H1 (cell line): ENCODE measurements at regions not wholly inside any gene's neighbourhood (a gene's known extent, or its start where the extent isn't known, plus 50 kb on each side); places are given as distances from the start of the nearest gene placed in this dataset.

Source experiments
- CTCF ChIA-PET: fragments of 300-600 bp; sonication (Branson Sonifier 250); formaldehyde crosslinking; loops from one replicate; lab custom pipeline; 2021; ENCODE audit not compliant: partially characterized antibody; lab: Charles Lee
- POLR2A ChIA-PET: fragments of 300-600 bp; sonication (Branson Sonifier 250); formaldehyde crosslinking; loops from one replicate; lab custom pipeline; 2021; ENCODE audit warnings: inconsistent platforms; ENCODE audit not compliant: partially characterized antibody; lab: Charles Lee
- DNase-seq, 2 experiments: peaks; one replicate each; pipeline versions ENCODE4 v3.0.0 to v3.0.0-alpha.2; 2010 to 2022; ENCODE audit warnings: low spot score in 2 of 2, low read depth in 1 of 2, mixed read lengths in 1 of 2
- FAIRE-seq: peaks from 2 replicates; lab custom pipeline; 2011; peaks lifted over from hg19 to GRCh38; lab: Jason Lieb, UNC
- H2AFZ ChIP-seq: 2 replicates; pipeline ENCODE4 v1.8.1; 2012; ENCODE audit warnings: low read length, inconsistent platforms
- H2AK5ac ChIP-seq: 2 replicates; pipeline ENCODE4 v1.6.1; 2013; ENCODE audit warnings: low read depth, low read length
- H2BK120ac ChIP-seq: replicated peaks from 2 replicates; pipeline ENCODE3; 2013; ENCODE audit warnings: low read depth, low read length, inconsistent platforms
- H2BK12ac ChIP-seq: 2 replicates; pipeline ENCODE4 v1.6.1; 2013; ENCODE audit warnings: low read depth, low read length
- H2BK15ac ChIP-seq: 2 replicates; pipeline ENCODE4 v1.6.1; 2013; ENCODE audit warnings: low read length
- H2BK20ac ChIP-seq: 2 replicates; pipeline ENCODE4 v1.6.1; 2013; ENCODE audit warnings: low read length
- H2BK5ac ChIP-seq: 2 replicates; pipeline ENCODE4 v1.6.1; 2013; ENCODE audit warnings: low read depth, low read length
- H3K14ac ChIP-seq: 2 replicates; pipeline ENCODE4 v1.6.1; 2013; ENCODE audit warnings: inconsistent platforms; ENCODE audit not compliant: insufficient read length
- H3K18ac ChIP-seq: 2 replicates; pipeline ENCODE4 v1.6.1; 2013; ENCODE audit warnings: low read length; ENCODE audit errors: extremely low read depth
- H3K23ac ChIP-seq: 2 replicates; pipeline ENCODE4 v1.6.1; 2013; ENCODE audit warnings: inconsistent platforms; ENCODE audit not compliant: insufficient read length
- H3K23me2 ChIP-seq: 2 replicates; pipeline ENCODE4 v1.6.1; 2013; ENCODE audit warnings: low read depth, low read length
- H3K27ac ChIP-seq: 2 replicates; pipeline ENCODE4 v1.6.1; 2011; ENCODE audit warnings: low read depth, low read length, inconsistent platforms
- H3K27me3 ChIP-seq, 4 experiments: replicated peaks in 1 of 4; 1 replicate in 1 of 4; 2 replicates in 3 of 4; pipeline versions ENCODE4 v1.6.1 to v1.8.1; 2011 to 2013; ENCODE audit warnings: low read length in 3 of 4, mild to moderate bottlenecking in 3 of 4, inconsistent platforms in 2 of 4, mixed read lengths in 2 of 4, moderate library complexity in 1 of 4; ENCODE audit not compliant: control insufficient read depth in 3 of 4, insufficient read depth in 3 of 4; ENCODE audit errors: extremely low read depth in 1 of 4
- H3K36me3 ChIP-seq, 4 experiments: 2 replicates each; pipeline versions ENCODE4 v1.6.1 to v1.8.1; 2011 to 2013; ENCODE audit warnings: mild to moderate bottlenecking in 4 of 4, low read length in 3 of 4, moderate library complexity in 2 of 4, control low read depth in 1 of 4, inconsistent platforms in 1 of 4; ENCODE audit not compliant: insufficient read depth in 4 of 4, control insufficient read depth in 2 of 4
- H3K4ac ChIP-seq: replicated peaks from 2 replicates; pipeline ENCODE3; 2013; ENCODE audit warnings: low read length, low read depth, mixed read lengths, inconsistent platforms; ENCODE audit not compliant: insufficient read length
- H3K4me1 ChIP-seq, 4 experiments: replicated peaks in 1 of 4; 1 replicate in 1 of 4; 2 replicates in 3 of 4; pipeline versions ENCODE4 v1.6.1 to v1.8.1; 2011 to 2013; ENCODE audit warnings: low read length in 3 of 4, inconsistent platforms in 2 of 4, mixed read lengths in 1 of 4; ENCODE audit not compliant: insufficient read depth in 4 of 4, control insufficient read depth in 3 of 4
- H3K4me2 ChIP-seq, 2 experiments: 2 replicates each; pipeline versions ENCODE4 v1.6.1 to v1.8.1; 2011 to 2013; ENCODE audit warnings: low read depth in 2 of 2, low read length in 2 of 2, control low read depth in 1 of 2, inconsistent platforms in 1 of 2, mild to moderate bottlenecking in 1 of 2; ENCODE audit not compliant: insufficient read depth in 1 of 2
- H3K4me3 ChIP-seq, 4 experiments: fragments of 200-600, 300-600 bp in 1 of 4; sonication (generic), shearing (Covaris generic), sonication (Bioruptor Twin) in 1 of 4; 2 replicates each; pipeline versions ENCODE4 v1.5.1 to v1.8.1; 2011 to 2016; ENCODE audit warnings: low read length in 4 of 4, low read depth in 3 of 4, control low read depth in 2 of 4, inconsistent platforms in 2 of 4, mild to moderate bottlenecking in 2 of 4, mixed read lengths in 1 of 4, moderate library complexity in 1 of 4; ENCODE audit not compliant: insufficient read depth in 2 of 4; ENCODE audit errors: extremely low read depth in 1 of 4
- H3K56ac ChIP-seq: replicated peaks from 2 replicates; pipeline ENCODE3; 2013; ENCODE audit warnings: low read depth, mild to moderate bottlenecking, mixed read lengths, low read length, inconsistent platforms; ENCODE audit not compliant: insufficient read length
- H3K79me1 ChIP-seq: 2 replicates; pipeline ENCODE4 v1.6.1; 2013; ENCODE audit warnings: low read depth, low read length, control low read depth
- H3K79me2 ChIP-seq, 2 experiments: 2 replicates each; pipeline versions ENCODE4 v1.6.1 to v1.8.1; 2012 to 2013; ENCODE audit warnings: low read length in 2 of 2, mild to moderate bottlenecking in 2 of 2, inconsistent platforms in 1 of 2; ENCODE audit not compliant: insufficient read depth in 2 of 2, control insufficient read depth in 1 of 2
- H3K9ac ChIP-seq, 4 experiments: replicated peaks in 1 of 4; 1 replicate in 1 of 4; 2 replicates in 3 of 4; pipeline versions ENCODE4 v1.6.1 to v1.8.1; 2011 to 2013; ENCODE audit warnings: low read depth in 3 of 4, low read length in 3 of 4, control low read depth in 2 of 4, mild to moderate bottlenecking in 2 of 4, moderate library complexity in 2 of 4, inconsistent platforms in 1 of 4; ENCODE audit errors: extremely low read depth in 1 of 4
- H3K9me3 ChIP-seq, 2 experiments: 2 replicates each; pipeline versions ENCODE4 v1.6.1 to v1.8.1; 2012 to 2013; ENCODE audit warnings: mild to moderate bottlenecking in 2 of 2, moderate library complexity in 2 of 2, control low read depth in 1 of 2, inconsistent platforms in 1 of 2, low read depth in 1 of 2, low read length in 1 of 2, mixed read lengths in 1 of 2; ENCODE audit not compliant: insufficient read depth in 2 of 2
- H4K20me1 ChIP-seq, 2 experiments: replicated peaks in 1 of 2; 2 replicates each; pipeline versions ENCODE3 to v1.8.1; 2011 to 2013; ENCODE audit warnings: inconsistent platforms in 2 of 2, low read length in 2 of 2, mild to moderate bottlenecking in 1 of 2; ENCODE audit not compliant: insufficient read depth in 2 of 2, control insufficient read depth in 1 of 2
- H4K5ac ChIP-seq: 2 replicates; pipeline ENCODE4 v1.6.1; 2013; ENCODE audit warnings: low read length, low read depth, mixed read lengths, inconsistent platforms; ENCODE audit not compliant: insufficient read length
- H4K8ac ChIP-seq: 2 replicates; pipeline ENCODE4 v1.8.0; 2013; ENCODE audit warnings: mild to moderate bottlenecking, moderate library complexity, low read length, inconsistent platforms; ENCODE audit not compliant: insufficient read depth; ENCODE audit errors: extremely low read depth
- H4K91ac ChIP-seq: replicated peaks from 2 replicates; pipeline ENCODE3; 2013; ENCODE audit warnings: low read length, mixed read lengths, inconsistent platforms; ENCODE audit not compliant: insufficient read length
- ASH2L ChIP-seq: fragments of 200-600, 300-600 bp; sonication (generic); IDR thresholded peaks from one replicate; pipeline ENCODE4 v1.7.1; 2017; ENCODE audit warnings: low read length
- CBX5 ChIP-seq: fragments of 300-800, 300-1000 bp; sonication (generic); IDR thresholded peaks from 2 replicates; pipeline ENCODE4 v1.7.1; 2016; ENCODE audit warnings: antibody characterized with exemption, low read length, low read depth
- CBX8 ChIP-seq: fragments of 300-800, 300-1000 bp; sonication (generic); IDR thresholded peaks from 2 replicates; pipeline ENCODE4 v1.7.1; 2016; ENCODE audit warnings: low read depth, low read length, borderline replicate concordance
- EGR1 ChIP-seq: IDR thresholded peaks from 2 replicates; pipeline ENCODE4 v1.6.1; 2011; ENCODE audit warnings: low read depth, low read length, borderline replicate concordance
- GTF2F1 ChIP-seq: IDR thresholded peaks from 2 replicates; pipeline ENCODE4 v1.6.1; 2012; ENCODE audit warnings: low read depth, low read length, improper control_type of control experiment, borderline replicate concordance
- JUND ChIP-seq: IDR thresholded peaks from 2 replicates; pipeline ENCODE4 v1.6.1; 2011; ENCODE audit warnings: mild to moderate bottlenecking, improper control_type of control experiment, low read length
- MAX ChIP-seq: IDR thresholded peaks from 2 replicates; pipeline ENCODE4 v1.6.1; 2012; ENCODE audit warnings: inconsistent platforms
- POLR2AphosphoS5 ChIP-seq: IDR thresholded peaks from 2 replicates; pipeline ENCODE4 v1.6.1; 2011; ENCODE audit warnings: low read depth, low read length
- SP2 ChIP-seq: IDR thresholded peaks from 2 replicates; pipeline ENCODE4 v1.6.1; 2012; ENCODE audit warnings: mild to moderate bottlenecking, low read length, inconsistent platforms
- SP4 ChIP-seq: IDR thresholded peaks from 2 replicates; pipeline ENCODE4 v1.6.1; 2012; ENCODE audit warnings: low read length, inconsistent platforms
- TEAD4 ChIP-seq: IDR thresholded peaks from 2 replicates; pipeline ENCODE4 v1.6.1; 2012; ENCODE audit warnings: low read depth, low read length, inconsistent platforms, mixed read lengths
- YY1 ChIP-seq: IDR thresholded peaks from 2 replicates; pipeline ENCODE4 v1.6.1; 2011; ENCODE audit warnings: low read depth, mild to moderate bottlenecking, low read length
- WGBS, 2 experiments: shearing (Covaris generic) in 1 of 2; methylation state at CpG; one replicate each; pipeline versions ENCODE4 v1.1.6 to v1.1.7; 2013 to 2015; ENCODE audit warnings: low lambda C conversion rate in 2 of 2, mixed read lengths in 2 of 2, inconsistent platforms in 1 of 2, low coverage in 1 of 2, missing lambda C conversion rate in 1 of 2; ENCODE audit not compliant: insufficient replicate concordance in 2 of 2, insufficient coverage in 1 of 2, insufficient read length in 1 of 2; ENCODE audit errors: extremely low coverage in 1 of 2, missing lambda C conversion rate in 1 of 2; 5-methylcytosine and 5-hydroxymethylcytosine counted together
- TF ChIP-seq, protein P1 (sequence below): IDR thresholded peaks from 2 replicates; pipeline ENCODE4 v1.6.1; 2012; ENCODE audit warnings: inconsistent platforms

DNA sequence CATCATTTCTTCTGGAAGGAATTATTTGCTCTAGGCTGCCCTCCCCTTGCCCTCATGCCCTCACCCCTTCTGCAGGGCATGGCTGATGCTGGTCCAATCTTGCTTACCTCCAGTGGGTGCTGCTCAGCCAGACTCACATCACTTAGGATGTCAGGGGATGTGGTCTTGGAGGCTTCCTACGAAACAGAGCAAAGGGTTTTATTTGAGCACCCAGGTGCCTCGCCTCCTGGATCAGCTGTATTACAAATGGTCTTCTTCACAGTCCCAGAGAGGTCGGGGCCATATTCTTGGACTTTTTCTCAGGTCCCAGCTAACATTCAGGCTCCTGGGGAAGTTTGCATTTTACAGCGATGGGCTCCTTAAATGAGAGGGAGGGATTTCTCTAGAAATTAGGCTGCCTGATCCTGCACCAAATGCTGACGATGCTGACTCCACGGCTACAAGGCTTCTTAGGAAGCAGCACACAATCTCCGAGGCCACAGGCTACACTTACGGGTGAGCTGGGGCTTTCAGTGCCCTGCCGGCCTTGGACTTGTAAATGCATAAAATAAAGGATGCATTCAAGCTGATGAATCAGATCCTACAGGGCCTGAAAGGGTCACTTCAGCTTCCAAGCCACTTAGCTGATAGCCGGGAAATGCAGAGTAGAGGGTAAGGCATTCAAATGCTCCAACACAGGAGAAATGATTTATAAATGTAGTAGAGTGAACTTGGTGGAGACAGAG is 159.8 kb upstream of the ECI2 start:
- no peaks in the 10 kb centered on the region for H3K79me2 ChIP-seq
- H4K91ac ChIP-seq: no peak overlapping the region
- no peaks in the 10 kb centered on the region for H4K20me1 ChIP-seq
- H3K27me3 ChIP-seq: no peaks in the 10 kb centered on the region
- H3K4me2 ChIP-seq: no peak overlapping the region
- no peak overlapping the region for H3K4ac ChIP-seq
- no peak overlapping the region for H3K23ac ChIP-seq
- H2BK120ac ChIP-seq: no peak overlapping the region
- H3K23me2 ChIP-seq: no peaks in the 10 kb centered on the region
- peaks cover 4 to 8% of the 10 kb centered on the region in 2 experiments; a peak in 3 of 4 replicates for H3K9me3 ChIP-seq
- H3K56ac ChIP-seq: no peak overlapping the region
- WGBS, 2 experiments: 89% methylated on average over 10 of the region's 10 CpGs; no CpG with 5 or more reads in 1 of the 2 experiments
- H3K9ac ChIP-seq: no peak overlapping the region
- FAIRE-seq (no peak), DNase-seq (no peak)
- H3K18ac ChIP-seq: no peak overlapping the region
- H4K5ac ChIP-seq: no peak overlapping the region
- H3K79me1 ChIP-seq: no peaks in the 10 kb centered on the region
- H4K8ac ChIP-seq: no peak overlapping the region
- H3K4me1 ChIP-seq: peaks cover 2 to 9% (median 3%) of the 10 kb centered on the region in 4 experiments; a peak in 6 of 7 replicates
- H2BK15ac ChIP-seq: no peak overlapping the region
- ChIA-PET POLR2A (interaction anchor here (1.4 kb wide), 1 partner anchor 10 kb away, joined by 3 read pairs; no protein-coding TSS in a partner anchor), CTCF (interaction anchor here (1.8 kb wide), 1 partner anchor 741 kb away, joined by 4 read pairs; no protein-coding TSS in a partner anchor)
- H2BK20ac ChIP-seq: no peak overlapping the region
- H3K36me3 ChIP-seq: no peaks in the 10 kb centered on the region
- H3K14ac ChIP-seq: no peak overlapping the region
- H3K4me3 ChIP-seq: no peak overlapping the region
- no peak overlapping the region; the same call in 1 of the 2 replicates for H2BK12ac ChIP-seq
- no peak overlapping the region for H2AK5ac ChIP-seq
- H2BK5ac ChIP-seq: no peak overlapping the region
- H3K27ac ChIP-seq: no peak overlapping the region
- H2AFZ ChIP-seq: no peak overlapping the region
- TF ChIP-seq SP2: no peak
- TF ChIP-seq MAX: no peak
- TF ChIP-seq EGR1: no peak
- no peak for TF ChIP-seq CBX8
- TF ChIP-seq GTF2F1: no peak
- no peak for TF ChIP-seq ASH2L
- TF ChIP-seq TEAD4: no peak
- TF ChIP-seq JUND: no peak
- no peak for TF ChIP-seq POLR2AphosphoS5
- TF ChIP-seq YY1: no peak
- TF ChIP-seq, protein P1, sequence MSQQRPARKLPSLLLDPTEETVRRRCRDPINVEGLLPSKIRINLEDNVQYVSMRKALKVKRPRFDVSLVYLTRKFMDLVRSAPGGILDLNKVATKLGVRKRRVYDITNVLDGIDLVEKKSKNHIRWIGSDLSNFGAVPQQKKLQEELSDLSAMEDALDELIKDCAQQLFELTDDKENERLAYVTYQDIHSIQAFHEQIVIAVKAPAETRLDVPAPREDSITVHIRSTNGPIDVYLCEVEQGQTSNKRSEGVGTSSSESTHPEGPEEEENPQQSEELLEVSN: no peak
- TF ChIP-seq CBX5: no peak
- TF ChIP-seq SP4: no peak
